IMR-90 (cell line): ENCODE measurements at regions not wholly inside any gene's neighbourhood (a gene's known extent, or its start where the extent isn't known, plus 50 kb on each side); places are given as distances from the start of the nearest gene placed in this dataset.

Source experiments
- ATAC-seq: fragments of 200-7000 bp; cut with Tn5 transposase; 2 replicates; pipeline ENCODE4 v1.9.1; 2020; ENCODE audit warnings: low read depth, mild to moderate bottlenecking, moderate library complexity
- BruUV-seq: library from RNA; stranded (reverse); fragments of 400-500 nt; replicated peaks from 2 replicates; lab custom pipeline; 2021; lab: Mats Ljungman, UMichigan
- CTCF ChIA-PET: fragments of 300-600 bp; formaldehyde crosslinking; extraction: SDS; loops from one replicate; lab custom pipeline; 2021; ENCODE audit warnings: antibody characterized with exemption; lab: Yijun Ruan, JAX
- POLR2A ChIA-PET: fragments of 300-600 bp; sonication (Branson Sonifier 250); formaldehyde crosslinking; loops from one replicate; lab custom pipeline; 2022; ENCODE audit warnings: antibody characterized with exemption; ENCODE audit not compliant: unreplicated experiment; lab: Charles Lee
- DNase-seq: peaks from one replicate; pipeline ENCODE4 v3.0.0; 2013
- H2AFZ ChIP-seq: replicated peaks from 2 replicates; pipeline ENCODE3; 2013; ENCODE audit warnings: low read length, mild to moderate bottlenecking; ENCODE audit not compliant: poor library complexity
- H2AK5ac ChIP-seq: 2 replicates; pipeline ENCODE4 v1.6.1; 2013; ENCODE audit warnings: low read depth, low read length, inconsistent platforms
- H2AK9ac ChIP-seq: replicated peaks from 2 replicates; pipeline ENCODE3; 2013; ENCODE audit warnings: mild to moderate bottlenecking, low read depth, low read length, moderate library complexity; ENCODE audit not compliant: poor library complexity
- H2BK120ac ChIP-seq: 2 replicates; pipeline ENCODE4 v1.6.1; 2013; ENCODE audit warnings: low read depth, low read length, inconsistent platforms
- H2BK15ac ChIP-seq: 3 replicates; pipeline ENCODE4 v1.6.1; 2013; ENCODE audit warnings: low read depth, low read length, inconsistent platforms
- H2BK20ac ChIP-seq: 2 replicates; pipeline ENCODE4 v1.6.1; 2013; ENCODE audit warnings: low read depth, mild to moderate bottlenecking, inconsistent platforms, low read length, moderate library complexity
- H2BK5ac ChIP-seq: 2 replicates; pipeline ENCODE4 v1.6.1; 2013; ENCODE audit warnings: mild to moderate bottlenecking, low read depth, low read length, inconsistent platforms; ENCODE audit not compliant: poor library complexity, severe bottlenecking
- H3K14ac ChIP-seq: replicated peaks from 2 replicates; pipeline ENCODE4 v1.6.1; 2013; ENCODE audit warnings: low read depth, low read length, inconsistent platforms
- H3K18ac ChIP-seq: 2 replicates; pipeline ENCODE4 v1.6.1; 2013; ENCODE audit warnings: low read depth, low read length, control low read depth
- H3K23ac ChIP-seq: 2 replicates; pipeline ENCODE4 v1.6.1; 2013; ENCODE audit warnings: low read depth, low read length, inconsistent platforms
- H3K27ac ChIP-seq: 2 replicates; pipeline ENCODE4 v1.5.1; 2013; ENCODE audit warnings: mild to moderate bottlenecking, control low read depth, low read length; ENCODE audit not compliant: insufficient read depth
- H3K27me3 ChIP-seq: 2 replicates; pipeline ENCODE4 v1.6.1; 2013; ENCODE audit warnings: low read length; ENCODE audit not compliant: control insufficient read depth, insufficient read depth
- H3K36me3 ChIP-seq: 2 replicates; pipeline ENCODE4 v1.6.1; 2013; ENCODE audit warnings: low read length, mixed read lengths; ENCODE audit not compliant: control insufficient read depth, insufficient read depth
- H3K4ac ChIP-seq: 2 replicates; pipeline ENCODE4 v1.6.1; 2013; ENCODE audit warnings: low read depth, low read length, inconsistent platforms
- H3K4me1 ChIP-seq: 2 replicates; pipeline ENCODE4 v1.6.1; 2013; ENCODE audit warnings: low read length, mixed read lengths; ENCODE audit not compliant: control insufficient read depth, insufficient read depth
- H3K4me2 ChIP-seq: 2 replicates; pipeline ENCODE4 v1.6.1; 2013; ENCODE audit warnings: low read depth, mild to moderate bottlenecking, control low read depth, low read length, moderate library complexity
- H3K4me3 ChIP-seq: 2 replicates; pipeline ENCODE4 v1.5.1; 2013; ENCODE audit warnings: low read depth, mild to moderate bottlenecking, control low read depth, low read length, moderate library complexity; ENCODE audit not compliant: insufficient read depth
- H3K56ac ChIP-seq: 2 replicates; pipeline ENCODE4 v1.6.1; 2013; ENCODE audit warnings: low read length, inconsistent platforms; ENCODE audit not compliant: insufficient read depth; ENCODE audit errors: extremely low read depth
- H3K79me1 ChIP-seq, 2 experiments: 2 replicates each; pipeline ENCODE4 v1.6.1; 2013; ENCODE audit warnings: low read length in 2 of 2, inconsistent platforms in 1 of 2, low read depth in 1 of 2
- H3K9ac ChIP-seq: 2 replicates; pipeline ENCODE4 v1.6.1; 2013; ENCODE audit warnings: low read depth, low read length, control low read depth
- H3K9me1 ChIP-seq: 2 replicates; pipeline ENCODE4 v1.6.1; 2013; ENCODE audit warnings: low read length, inconsistent platforms; ENCODE audit not compliant: insufficient read depth
- H3K9me3 ChIP-seq: 2 replicates; pipeline ENCODE4 v1.6.1; 2013; ENCODE audit warnings: low read length; ENCODE audit not compliant: control insufficient read depth, insufficient read depth
- H4K20me1 ChIP-seq: 2 replicates; pipeline ENCODE4 v1.6.1; 2013; ENCODE audit warnings: low read length, inconsistent platforms; ENCODE audit not compliant: insufficient read depth
- H4K5ac ChIP-seq: 2 replicates; pipeline ENCODE4 v1.6.1; 2013; ENCODE audit warnings: mild to moderate bottlenecking, low read depth, low read length, control low read depth
- H4K8ac ChIP-seq, 2 experiments: 2 replicates each; pipeline ENCODE4 v1.6.1; 2013; ENCODE audit warnings: low read depth in 2 of 2, low read length in 2 of 2, control low read depth in 1 of 2, inconsistent platforms in 1 of 2
- H4K91ac ChIP-seq: 2 replicates; pipeline ENCODE4 v1.6.1; 2013; ENCODE audit warnings: low read depth, low read length, inconsistent platforms; ENCODE audit not compliant: insufficient read depth
- ELK1 ChIP-seq: fragments of 150-350 bp; IDR thresholded peaks from 2 replicates; pipeline ENCODE4 v1.6.1; 2016; ENCODE audit warnings: low read depth, mild to moderate bottlenecking, low read length, moderate library complexity, borderline replicate concordance
- FOS ChIP-seq: fragments of 150-350 bp; IDR thresholded peaks from 2 replicates; pipeline ENCODE4 v1.6.1; 2016; ENCODE audit warnings: low read depth, low read length
- MXI1 ChIP-seq: IDR thresholded peaks from 2 replicates; pipeline ENCODE4 v1.6.1; 2012; ENCODE audit warnings: low read depth, mild to moderate bottlenecking, low read length, moderate library complexity, borderline replicate concordance
- USF2 ChIP-seq: fragments of 150-350 bp; IDR thresholded peaks from 2 replicates; pipeline ENCODE4 v1.6.1; 2017; ENCODE audit warnings: mild to moderate bottlenecking, antibody characterized with exemption, low read length, low read depth
- WGBS, 2 experiments: methylation state at CpG; one replicate each; pipeline versions ENCODE4 v1.1.5 to v1.1.7; 2013; ENCODE audit warnings: missing lambda C conversion rate in 2 of 2; ENCODE audit not compliant: insufficient read length in 1 of 2; ENCODE audit errors: extremely low coverage in 2 of 2; 5-methylcytosine and 5-hydroxymethylcytosine counted together
- dilution Hi-C: fragments of 300-500 bp; cut with HindIII; formaldehyde crosslinking; loops from one replicate; pipeline ENCODE4 v1.14.3; 2018; ENCODE audit warnings: low sequenced_read_pairs; ENCODE audit not compliant: unreplicated experiment
- in situ Hi-C: fragments of 300-500 bp; cut with MboI; formaldehyde crosslinking; loops from 3 replicates; pipeline ENCODE4 v1.14.3; 2019; ENCODE audit warnings: low sequenced_read_pairs, inconsistent platforms, mixed read lengths
- intact Hi-C: fragments of 100-400 bp; cut with micrococcal nuclease; formaldehyde crosslinking; loops from 2 replicates; pipeline ENCODE4 v1.10.0; 2022

GRCh38 chr6:22435151-22435550, 134.2 kb upstream of the HDGFL1 start:
- H3K9me3 ChIP-seq = no peaks in the 10 kb centered on the region
- intact Hi-C loops = no loop called here
- H3K79me1 ChIP-seq = no peaks in the 10 kb centered on the region
- H3K27ac ChIP-seq = no peak overlapping the region
- dilution Hi-C loops = no loop called here
- no peak overlapping the region for H3K4me2 ChIP-seq
- no peak overlapping the region for H4K8ac ChIP-seq
- no peak overlapping the region for H3K4me3 ChIP-seq
- H2AK9ac ChIP-seq = no peak overlapping the region
- H3K4me1 ChIP-seq = no peaks in the 10 kb centered on the region
- H3K23ac ChIP-seq = no peak overlapping the region
- H2BK120ac ChIP-seq = no peak overlapping the region
- no peak overlapping the region for H3K4ac ChIP-seq
- no peak overlapping the region for H4K91ac ChIP-seq
- no peak for ATAC-seq
- no peak overlapping the region for H2AFZ ChIP-seq
- H3K18ac ChIP-seq = no peak overlapping the region
- no peaks in the 10 kb centered on the region for H4K20me1 ChIP-seq
- no peaks in the 10 kb centered on the region for H3K27me3 ChIP-seq
- H3K9me1 ChIP-seq = no peaks in the 10 kb centered on the region
- no TSS peak for BruUV-seq
- CTCF ChIA-PET = no interaction called here
- H3K56ac ChIP-seq = no peak overlapping the region
- H4K5ac ChIP-seq = no peak overlapping the region
- TF ChIP-seq ELK1 (no peak), MXI1 (no peak), FOS (no peak), USF2 (no peak)
- in situ Hi-C loops = no loop called here
- no peak overlapping the region for H2BK20ac ChIP-seq
- H2BK5ac ChIP-seq = no peak overlapping the region
- H2AK5ac ChIP-seq = no peak overlapping the region
- WGBS, 2 experiments = 100% methylated on average over 2 of the region's 4 CpGs; no CpG with 5 or more reads in 1 of the 2 experiments
- H3K36me3 ChIP-seq = no peaks in the 10 kb centered on the region
- no peak overlapping the region for H2BK15ac ChIP-seq
- POLR2A ChIA-PET = no interaction called here
- no peak overlapping the region for H3K14ac ChIP-seq
- no peak for DNase-seq
- no peak overlapping the region for H3K9ac ChIP-seq
